Brain microvascular endothelial cell (primary cell): ENCODE measurements at regions not wholly inside any gene's neighbourhood (a gene's known extent, or its start where the extent isn't known, plus 50 kb on each side); places are given as distances from the start of the nearest gene placed in this dataset.

Source experiments
- DNase-seq: peaks from one replicate; pipeline ENCODE4 v3.0.0-alpha.2; 2020
- H3K27ac ChIP-seq: fragments of 250-450 bp; sonication (Bioruptor Pico); 2 replicates; pipeline ENCODE4 v1.5.1; 2020; ENCODE audit warnings: mild to moderate bottlenecking, moderate library complexity
- H3K27me3 ChIP-seq: fragments of 250-450 bp; sonication (Bioruptor Pico); replicated peaks from 2 replicates; pipeline ENCODE4 v1.5.1; 2020; ENCODE audit warnings: mild to moderate bottlenecking
- H3K36me3 ChIP-seq: fragments of 250-450 bp; sonication (Bioruptor Pico); replicated peaks from 2 replicates; pipeline ENCODE4 v1.5.1; 2020; ENCODE audit warnings: mild to moderate bottlenecking
- H3K4me3 ChIP-seq: 2 replicates; pipeline ENCODE4 v1.5.1; 2011; ENCODE audit warnings: low read depth, mild to moderate bottlenecking, control low read depth, low read length, moderate library complexity
- in situ Hi-C: cut with HindIII; loops from 2 replicates; pipeline ENCODE4 v1.10.0; 2017; ENCODE audit warnings: low sequenced_read_pairs, low pct_ligation_motif_present
- TF ChIP-seq, protein P1 (sequence below): IDR thresholded peaks from 2 replicates; pipeline ENCODE4 v1.5.1; 2011; ENCODE audit warnings: low read depth, mild to moderate bottlenecking, moderate library complexity, low read length, control low read depth, inconsistent platforms; ENCODE audit errors: missing control alignments

DNA sequence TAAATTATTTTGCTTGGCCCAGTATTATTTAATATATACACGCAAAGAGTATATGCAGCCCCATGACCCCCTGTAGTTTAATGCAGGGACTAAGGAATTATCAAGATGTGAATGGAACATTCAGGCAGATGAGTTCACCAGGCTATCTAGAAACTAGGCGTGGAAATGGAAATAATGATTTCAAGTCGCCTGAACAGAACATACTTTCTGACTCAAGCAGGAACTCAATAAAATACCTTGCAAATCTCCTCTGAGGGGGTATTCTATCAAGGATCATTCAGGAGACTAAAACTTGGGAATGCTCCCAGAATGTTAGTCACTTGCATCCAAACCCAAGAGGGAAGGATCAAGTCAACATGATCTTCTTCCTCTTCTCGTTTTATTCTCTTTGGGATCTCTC, 59.6 kb upstream of the RASSF6 start:
- in situ Hi-C loops: no loop called here
- no peak overlapping the region for H3K27ac ChIP-seq
- no peaks in the 10 kb centered on the region for H3K27me3 ChIP-seq
- H3K36me3 ChIP-seq: no peaks in the 10 kb centered on the region
- TF ChIP-seq, protein P1, sequence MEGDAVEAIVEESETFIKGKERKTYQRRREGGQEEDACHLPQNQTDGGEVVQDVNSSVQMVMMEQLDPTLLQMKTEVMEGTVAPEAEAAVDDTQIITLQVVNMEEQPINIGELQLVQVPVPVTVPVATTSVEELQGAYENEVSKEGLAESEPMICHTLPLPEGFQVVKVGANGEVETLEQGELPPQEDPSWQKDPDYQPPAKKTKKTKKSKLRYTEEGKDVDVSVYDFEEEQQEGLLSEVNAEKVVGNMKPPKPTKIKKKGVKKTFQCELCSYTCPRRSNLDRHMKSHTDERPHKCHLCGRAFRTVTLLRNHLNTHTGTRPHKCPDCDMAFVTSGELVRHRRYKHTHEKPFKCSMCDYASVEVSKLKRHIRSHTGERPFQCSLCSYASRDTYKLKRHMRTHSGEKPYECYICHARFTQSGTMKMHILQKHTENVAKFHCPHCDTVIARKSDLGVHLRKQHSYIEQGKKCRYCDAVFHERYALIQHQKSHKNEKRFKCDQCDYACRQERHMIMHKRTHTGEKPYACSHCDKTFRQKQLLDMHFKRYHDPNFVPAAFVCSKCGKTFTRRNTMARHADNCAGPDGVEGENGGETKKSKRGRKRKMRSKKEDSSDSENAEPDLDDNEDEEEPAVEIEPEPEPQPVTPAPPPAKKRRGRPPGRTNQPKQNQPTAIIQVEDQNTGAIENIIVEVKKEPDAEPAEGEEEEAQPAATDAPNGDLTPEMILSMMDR: no peak
- DNase-seq: no peak
- no peak overlapping the region for H3K4me3 ChIP-seq

DNA sequence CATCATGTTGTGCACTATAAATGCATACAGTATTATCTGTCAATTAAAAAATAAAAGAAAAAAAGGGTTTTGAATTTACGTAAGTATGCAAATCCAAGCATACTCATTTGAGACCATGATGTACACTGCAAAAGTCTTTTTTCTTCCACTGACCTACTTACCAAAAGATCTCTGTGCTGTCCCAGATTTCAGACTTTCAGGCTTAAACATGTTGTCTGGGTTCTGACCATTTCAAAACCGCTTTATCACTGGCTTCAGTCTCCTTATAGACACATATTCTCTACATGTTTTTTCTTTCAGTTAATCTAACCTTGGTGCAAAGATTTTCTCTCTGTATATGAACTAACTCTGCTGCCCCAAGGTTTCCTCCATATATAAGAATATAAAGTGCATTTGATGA, 58.6 kb upstream of the CXCL8 start:
- TF ChIP-seq, protein P1: no peak
- Histone ChIP-seq H3K27ac (no peak overlapping the region), H3K4me3 (no peak overlapping the region), H3K36me3 (no peaks in the 10 kb centered on the region), H3K27me3 (no peaks in the 10 kb centered on the region)
- DNase-seq: no peak
- in situ Hi-C loops: no loop called here

DNA sequence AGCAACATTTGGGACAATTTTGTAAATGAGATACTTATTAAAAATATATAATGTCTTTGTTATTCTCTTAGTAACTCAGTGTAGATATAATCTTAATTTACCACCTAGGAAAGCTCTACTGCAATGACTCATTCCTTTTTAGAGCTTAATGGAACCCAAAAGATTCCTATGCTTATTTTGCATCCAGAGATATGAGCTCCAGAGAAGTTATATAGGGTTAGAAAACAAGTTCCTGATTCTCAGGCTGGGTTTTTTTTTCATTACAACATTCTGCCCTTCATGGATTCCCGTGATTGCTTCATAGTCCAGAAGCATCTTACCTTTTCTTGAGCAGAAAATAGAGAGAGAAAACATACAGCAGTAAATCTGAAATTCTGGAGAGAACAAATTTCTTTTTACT, 57.9 kb upstream of the CXCL8 start:
- TF ChIP-seq, protein P1: no peak
- no peak overlapping the region for H3K4me3 ChIP-seq
- H3K27ac ChIP-seq: no peak overlapping the region
- H3K36me3 ChIP-seq: no peaks in the 10 kb centered on the region
- no peak for DNase-seq
- no peaks in the 10 kb centered on the region for H3K27me3 ChIP-seq
- in situ Hi-C loops: no loop called here

DNA sequence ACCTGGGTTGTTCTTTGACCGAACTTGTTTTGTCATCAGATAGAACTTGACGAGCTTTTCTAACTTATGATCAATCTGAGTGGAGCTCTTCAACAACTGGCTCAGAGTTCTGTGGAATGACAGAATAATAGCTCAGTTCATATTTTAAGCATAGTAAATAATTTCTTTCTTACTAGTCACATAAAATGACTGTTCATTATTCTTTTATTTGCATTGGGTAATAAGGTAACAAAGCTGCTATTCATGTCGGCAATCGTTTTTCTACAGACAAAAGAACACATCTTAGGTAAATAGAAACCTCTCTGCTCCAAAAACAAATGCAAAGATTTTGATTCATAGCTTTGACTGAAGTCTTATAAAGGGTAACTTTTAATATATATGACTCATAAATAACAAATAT, 57.3 kb upstream of the CXCL8 start:
- no peaks in the 10 kb centered on the region for H3K36me3 ChIP-seq
- in situ Hi-C loops: no loop called here
- no peaks in the 10 kb centered on the region for H3K27me3 ChIP-seq
- no peak overlapping the region for H3K4me3 ChIP-seq
- TF ChIP-seq, protein P1: no peak
- DNase-seq: no peak
- H3K27ac ChIP-seq: no peak overlapping the region

DNA sequence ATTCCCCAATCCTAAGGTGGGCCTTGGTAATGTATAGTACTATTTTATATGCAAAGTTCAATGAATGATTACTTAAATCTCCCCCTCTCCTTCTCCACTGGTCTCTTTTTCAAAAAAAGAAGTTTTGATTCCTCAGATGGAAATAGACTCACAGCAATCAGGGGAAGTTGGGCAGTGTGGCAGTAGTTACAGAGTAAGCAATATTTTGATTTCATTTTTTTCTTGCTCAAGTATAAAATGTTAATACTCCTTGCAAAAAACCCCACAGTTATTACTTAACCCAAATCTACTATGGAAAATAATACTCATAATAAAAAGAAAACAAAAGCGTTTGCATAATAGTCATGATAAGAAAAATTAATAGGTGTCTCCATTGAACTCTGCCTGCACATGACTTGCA, 56.9 kb upstream of the CXCL8 start:
- DNase-seq: no peak
- Histone ChIP-seq H3K27ac (no peak overlapping the region), H3K4me3 (no peak overlapping the region), H3K36me3 (no peaks in the 10 kb centered on the region), H3K27me3 (no peaks in the 10 kb centered on the region)
- TF ChIP-seq, protein P1: no peak
- in situ Hi-C loops: no loop called here

DNA sequence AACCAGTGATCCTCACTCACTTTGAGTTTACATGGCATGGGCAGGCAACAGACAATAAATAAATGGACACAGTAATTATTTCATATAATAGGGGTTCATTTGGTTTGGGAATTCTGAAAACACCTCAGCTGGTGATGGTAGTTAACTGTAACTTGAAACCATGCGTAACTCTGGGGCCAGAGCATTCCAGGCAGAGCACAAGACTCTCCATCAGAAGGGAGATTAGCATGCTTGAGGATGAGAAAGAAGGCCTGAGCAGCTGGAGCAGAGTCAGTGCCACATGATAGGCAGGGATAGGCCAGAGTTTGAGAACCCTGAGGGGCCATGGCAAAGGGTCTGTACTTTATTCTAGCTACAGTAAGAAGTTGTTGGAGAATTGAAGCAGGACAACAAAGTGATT, 56.3 kb upstream of the CXCL8 start:
- DNase-seq: no peak
- Histone ChIP-seq H3K4me3 (no peak overlapping the region), H3K27me3 (no peaks in the 10 kb centered on the region), H3K27ac (no peak overlapping the region), H3K36me3 (no peaks in the 10 kb centered on the region)
- TF ChIP-seq, protein P1: no peak
- in situ Hi-C loops: no loop called here
